HG02981 (cell line): ENCODE measurements at regions not wholly inside any gene's neighbourhood (a gene's known extent, or its start where the extent isn't known, plus 50 kb on each side); places are given as distances from the start of the nearest gene placed in this dataset.

Experiments used
- ATAC-seq: cut with Tn5 transposase; IDR thresholded peaks from one replicate; pipeline ENCODE4 v1.9.1; 2021; ENCODE audit warnings: mild to moderate bottlenecking, moderate library complexity; ENCODE audit not compliant: unreplicated experiment

GRCh38 chr11:97814325-97814959 is 1206.3 kb upstream of the CNTN5 start:
- ATAC-seq = no peak

GRCh38 chr11:97815667-97816066 is 1205.1 kb upstream of the CNTN5 start:
- no peak for ATAC-seq

GRCh38 chr11:97832451-97832850 is 1188.3 kb upstream of the CNTN5 start:
- ATAC-seq = no peak

GRCh38 chr11:97833412-97833811 is 1187.3 kb upstream of the CNTN5 start:
- ATAC-seq = no peak

- no peak for ATAC-seq
Observed at GRCh38 chr11:97844016-97844415, 1176.7 kb upstream of the CNTN5 start.

GRCh38 chr11:97847730-97848129 is 1173.0 kb upstream of the CNTN5 start:
- no peak for ATAC-seq

- no peak for ATAC-seq
Observed at GRCh38 chr11:97850701-97851100, 1170.0 kb upstream of the CNTN5 start.

GRCh38 chr11:97854357-97854756 is 1166.4 kb upstream of the CNTN5 start:
- ATAC-seq = no peak

- ATAC-seq = no peak
Observed at GRCh38 chr11:97854877-97855276, 1165.9 kb upstream of the CNTN5 start.

GRCh38 chr11:97856666-97857065 is 1164.1 kb upstream of the CNTN5 start:
- no peak for ATAC-seq

- ATAC-seq = no peak
Observed at GRCh38 chr11:97860237-97860636, 1160.5 kb upstream of the CNTN5 start.

- no peak for ATAC-seq
Observed at GRCh38 chr11:97862021-97862420, 1158.7 kb upstream of the CNTN5 start.

- no peak for ATAC-seq
Observed at GRCh38 chr11:97865424-97866012, 1155.2 kb upstream of the CNTN5 start.

- no peak for ATAC-seq
Observed at GRCh38 chr11:97871816-97872215, 1148.9 kb upstream of the CNTN5 start.

- ATAC-seq = no peak
Observed at GRCh38 chr11:97880209-97880608, 1140.5 kb upstream of the CNTN5 start.

- no peak for ATAC-seq
Observed at GRCh38 chr11:97883086-97883485, 1137.7 kb upstream of the CNTN5 start.

- ATAC-seq = no peak
Observed at GRCh38 chr11:97888641-97889040, 1132.1 kb upstream of the CNTN5 start.

- ATAC-seq = no peak
Observed at GRCh38 chr11:97890466-97890865, 1130.3 kb upstream of the CNTN5 start.

GRCh38 chr11:97893612-97894011 is 1127.1 kb upstream of the CNTN5 start:
- no peak for ATAC-seq

GRCh38 chr11:97894978-97895377 is 1125.8 kb upstream of the CNTN5 start:
- no peak for ATAC-seq

- no peak for ATAC-seq
Observed at GRCh38 chr11:97895572-97895971, 1125.2 kb upstream of the CNTN5 start.

GRCh38 chr11:97902828-97903227 is 1117.9 kb upstream of the CNTN5 start:
- no peak for ATAC-seq

GRCh38 chr11:97905101-97905500 is 1115.6 kb upstream of the CNTN5 start:
- ATAC-seq = no peak
